H1 (cell line): ENCODE measurements at regions not wholly inside any gene's neighbourhood (a gene's known extent, or its start where the extent isn't known, plus 50 kb on each side); places are given as distances from the start of the nearest gene placed in this dataset.

ENCODE experiments used
- CTCF ChIA-PET: fragments of 300-600 bp; sonication (Branson Sonifier 250); formaldehyde crosslinking; loops from one replicate; lab custom pipeline; 2021; ENCODE audit not compliant: partially characterized antibody; lab: Charles Lee
- POLR2A ChIA-PET: fragments of 300-600 bp; sonication (Branson Sonifier 250); formaldehyde crosslinking; loops from one replicate; lab custom pipeline; 2021; ENCODE audit warnings: inconsistent platforms; ENCODE audit not compliant: partially characterized antibody; lab: Charles Lee
- DNase-seq, 2 experiments: peaks; one replicate each; pipeline versions ENCODE4 v3.0.0 to v3.0.0-alpha.2; 2010 to 2022; ENCODE audit warnings: low spot score in 2 of 2, low read depth in 1 of 2, mixed read lengths in 1 of 2
- FAIRE-seq: peaks from 2 replicates; lab custom pipeline; 2011; peaks lifted over from hg19 to GRCh38; lab: Jason Lieb, UNC
- H2AFZ ChIP-seq: 2 replicates; pipeline ENCODE4 v1.8.1; 2012; ENCODE audit warnings: low read length, inconsistent platforms
- H2AK5ac ChIP-seq: 2 replicates; pipeline ENCODE4 v1.6.1; 2013; ENCODE audit warnings: low read depth, low read length
- H2BK120ac ChIP-seq: replicated peaks from 2 replicates; pipeline ENCODE3; 2013; ENCODE audit warnings: low read depth, low read length, inconsistent platforms
- H2BK12ac ChIP-seq: 2 replicates; pipeline ENCODE4 v1.6.1; 2013; ENCODE audit warnings: low read depth, low read length
- H2BK15ac ChIP-seq: 2 replicates; pipeline ENCODE4 v1.6.1; 2013; ENCODE audit warnings: low read length
- H2BK20ac ChIP-seq: 2 replicates; pipeline ENCODE4 v1.6.1; 2013; ENCODE audit warnings: low read length
- H2BK5ac ChIP-seq: 2 replicates; pipeline ENCODE4 v1.6.1; 2013; ENCODE audit warnings: low read depth, low read length
- H3K14ac ChIP-seq: 2 replicates; pipeline ENCODE4 v1.6.1; 2013; ENCODE audit warnings: inconsistent platforms; ENCODE audit not compliant: insufficient read length
- H3K18ac ChIP-seq: 2 replicates; pipeline ENCODE4 v1.6.1; 2013; ENCODE audit warnings: low read length; ENCODE audit errors: extremely low read depth
- H3K23ac ChIP-seq: 2 replicates; pipeline ENCODE4 v1.6.1; 2013; ENCODE audit warnings: inconsistent platforms; ENCODE audit not compliant: insufficient read length
- H3K23me2 ChIP-seq: 2 replicates; pipeline ENCODE4 v1.6.1; 2013; ENCODE audit warnings: low read depth, low read length
- H3K27ac ChIP-seq: 2 replicates; pipeline ENCODE4 v1.6.1; 2011; ENCODE audit warnings: low read depth, low read length, inconsistent platforms
- H3K27me3 ChIP-seq, 4 experiments: replicated peaks in 1 of 4; 1 replicate in 1 of 4; 2 replicates in 3 of 4; pipeline versions ENCODE4 v1.6.1 to v1.8.1; 2011 to 2013; ENCODE audit warnings: low read length in 3 of 4, mild to moderate bottlenecking in 3 of 4, inconsistent platforms in 2 of 4, mixed read lengths in 2 of 4, moderate library complexity in 1 of 4; ENCODE audit not compliant: control insufficient read depth in 3 of 4, insufficient read depth in 3 of 4; ENCODE audit errors: extremely low read depth in 1 of 4
- H3K36me3 ChIP-seq, 4 experiments: 2 replicates each; pipeline versions ENCODE4 v1.6.1 to v1.8.1; 2011 to 2013; ENCODE audit warnings: mild to moderate bottlenecking in 4 of 4, low read length in 3 of 4, moderate library complexity in 2 of 4, control low read depth in 1 of 4, inconsistent platforms in 1 of 4; ENCODE audit not compliant: insufficient read depth in 4 of 4, control insufficient read depth in 2 of 4
- H3K4ac ChIP-seq: replicated peaks from 2 replicates; pipeline ENCODE3; 2013; ENCODE audit warnings: low read length, low read depth, mixed read lengths, inconsistent platforms; ENCODE audit not compliant: insufficient read length
- H3K4me1 ChIP-seq, 4 experiments: replicated peaks in 1 of 4; 1 replicate in 1 of 4; 2 replicates in 3 of 4; pipeline versions ENCODE4 v1.6.1 to v1.8.1; 2011 to 2013; ENCODE audit warnings: low read length in 3 of 4, inconsistent platforms in 2 of 4, mixed read lengths in 1 of 4; ENCODE audit not compliant: insufficient read depth in 4 of 4, control insufficient read depth in 3 of 4
- H3K4me2 ChIP-seq, 2 experiments: 2 replicates each; pipeline versions ENCODE4 v1.6.1 to v1.8.1; 2011 to 2013; ENCODE audit warnings: low read depth in 2 of 2, low read length in 2 of 2, control low read depth in 1 of 2, inconsistent platforms in 1 of 2, mild to moderate bottlenecking in 1 of 2; ENCODE audit not compliant: insufficient read depth in 1 of 2
- H3K4me3 ChIP-seq, 4 experiments: fragments of 200-600, 300-600 bp in 1 of 4; sonication (generic), shearing (Covaris generic), sonication (Bioruptor Twin) in 1 of 4; 2 replicates each; pipeline versions ENCODE4 v1.5.1 to v1.8.1; 2011 to 2016; ENCODE audit warnings: low read length in 4 of 4, low read depth in 3 of 4, control low read depth in 2 of 4, inconsistent platforms in 2 of 4, mild to moderate bottlenecking in 2 of 4, mixed read lengths in 1 of 4, moderate library complexity in 1 of 4; ENCODE audit not compliant: insufficient read depth in 2 of 4; ENCODE audit errors: extremely low read depth in 1 of 4
- H3K56ac ChIP-seq: replicated peaks from 2 replicates; pipeline ENCODE3; 2013; ENCODE audit warnings: low read depth, mild to moderate bottlenecking, mixed read lengths, low read length, inconsistent platforms; ENCODE audit not compliant: insufficient read length
- H3K79me1 ChIP-seq: 2 replicates; pipeline ENCODE4 v1.6.1; 2013; ENCODE audit warnings: low read depth, low read length, control low read depth
- H3K79me2 ChIP-seq, 2 experiments: 2 replicates each; pipeline versions ENCODE4 v1.6.1 to v1.8.1; 2012 to 2013; ENCODE audit warnings: low read length in 2 of 2, mild to moderate bottlenecking in 2 of 2, inconsistent platforms in 1 of 2; ENCODE audit not compliant: insufficient read depth in 2 of 2, control insufficient read depth in 1 of 2
- H3K9ac ChIP-seq, 4 experiments: replicated peaks in 1 of 4; 1 replicate in 1 of 4; 2 replicates in 3 of 4; pipeline versions ENCODE4 v1.6.1 to v1.8.1; 2011 to 2013; ENCODE audit warnings: low read depth in 3 of 4, low read length in 3 of 4, control low read depth in 2 of 4, mild to moderate bottlenecking in 2 of 4, moderate library complexity in 2 of 4, inconsistent platforms in 1 of 4; ENCODE audit errors: extremely low read depth in 1 of 4
- H3K9me3 ChIP-seq, 2 experiments: 2 replicates each; pipeline versions ENCODE4 v1.6.1 to v1.8.1; 2012 to 2013; ENCODE audit warnings: mild to moderate bottlenecking in 2 of 2, moderate library complexity in 2 of 2, control low read depth in 1 of 2, inconsistent platforms in 1 of 2, low read depth in 1 of 2, low read length in 1 of 2, mixed read lengths in 1 of 2; ENCODE audit not compliant: insufficient read depth in 2 of 2
- H4K20me1 ChIP-seq, 2 experiments: replicated peaks in 1 of 2; 2 replicates each; pipeline versions ENCODE3 to v1.8.1; 2011 to 2013; ENCODE audit warnings: inconsistent platforms in 2 of 2, low read length in 2 of 2, mild to moderate bottlenecking in 1 of 2; ENCODE audit not compliant: insufficient read depth in 2 of 2, control insufficient read depth in 1 of 2
- H4K5ac ChIP-seq: 2 replicates; pipeline ENCODE4 v1.6.1; 2013; ENCODE audit warnings: low read length, low read depth, mixed read lengths, inconsistent platforms; ENCODE audit not compliant: insufficient read length
- H4K8ac ChIP-seq: 2 replicates; pipeline ENCODE4 v1.8.0; 2013; ENCODE audit warnings: mild to moderate bottlenecking, moderate library complexity, low read length, inconsistent platforms; ENCODE audit not compliant: insufficient read depth; ENCODE audit errors: extremely low read depth
- H4K91ac ChIP-seq: replicated peaks from 2 replicates; pipeline ENCODE3; 2013; ENCODE audit warnings: low read length, mixed read lengths, inconsistent platforms; ENCODE audit not compliant: insufficient read length
- ATF2 ChIP-seq: IDR thresholded peaks from 2 replicates; pipeline ENCODE4 v1.6.1; 2012; ENCODE audit warnings: low read length, inconsistent platforms
- EGR1 ChIP-seq: IDR thresholded peaks from 2 replicates; pipeline ENCODE4 v1.6.1; 2011; ENCODE audit warnings: low read depth, low read length, borderline replicate concordance
- NANOG ChIP-seq: IDR thresholded peaks from 2 replicates; pipeline ENCODE4 v1.6.1; 2011; ENCODE audit warnings: low read length, low read depth, mild to moderate bottlenecking, inconsistent platforms; ENCODE audit not compliant: insufficient read depth, poor library complexity, severe bottlenecking
- RFX5 ChIP-seq: IDR thresholded peaks from 2 replicates; pipeline ENCODE4 v1.6.1; 2011; ENCODE audit warnings: low read depth, low read length, improper control_type of control experiment, borderline replicate concordance
- TAF7 ChIP-seq: optimal IDR thresholded peaks from 2 replicates; pipeline ENCODE3; 2011; ENCODE audit warnings: low read depth, mild to moderate bottlenecking, inconsistent platforms, low read length, moderate library complexity, borderline replicate concordance
- TEAD4 ChIP-seq: IDR thresholded peaks from 2 replicates; pipeline ENCODE4 v1.6.1; 2012; ENCODE audit warnings: low read depth, low read length, inconsistent platforms, mixed read lengths
- YY1 ChIP-seq: IDR thresholded peaks from 2 replicates; pipeline ENCODE4 v1.6.1; 2011; ENCODE audit warnings: low read depth, mild to moderate bottlenecking, low read length
- WGBS, 2 experiments: shearing (Covaris generic) in 1 of 2; methylation state at CpG; one replicate each; pipeline versions ENCODE4 v1.1.6 to v1.1.7; 2013 to 2015; ENCODE audit warnings: low lambda C conversion rate in 2 of 2, mixed read lengths in 2 of 2, inconsistent platforms in 1 of 2, low coverage in 1 of 2, missing lambda C conversion rate in 1 of 2; ENCODE audit not compliant: insufficient replicate concordance in 2 of 2, insufficient coverage in 1 of 2, insufficient read length in 1 of 2; ENCODE audit errors: extremely low coverage in 1 of 2, missing lambda C conversion rate in 1 of 2; 5-methylcytosine and 5-hydroxymethylcytosine counted together

- Histone ChIP-seq H3K4ac (no peak overlapping the region), H3K4me2 (no peak overlapping the region), H3K4me3 (no peak overlapping the region), H4K5ac (no peak overlapping the region), H2BK120ac (no peak overlapping the region), H3K79me1 (no peaks in the 10 kb centered on the region), H4K91ac (no peak overlapping the region), H3K27ac (no peak overlapping the region), H3K79me2 (no peaks in the 10 kb centered on the region), H4K20me1 (no peaks in the 10 kb centered on the region), H3K23me2 (no peaks in the 10 kb centered on the region), H3K18ac (no peak overlapping the region), H3K9ac (no peak overlapping the region), H3K27me3 (no peaks in the 10 kb centered on the region), H2AK5ac (no peak overlapping the region), H2BK5ac (no peak overlapping the region), H4K8ac (no peak overlapping the region), H2BK12ac (no peak overlapping the region), H3K36me3 (no peaks in the 10 kb centered on the region), H3K23ac (no peak overlapping the region), H2BK15ac (no peak overlapping the region), H3K14ac (no peak overlapping the region), H2AFZ (no peak overlapping the region), H2BK20ac (no peak overlapping the region), H3K56ac (no peak overlapping the region), H3K4me1 (no peaks in the 10 kb centered on the region; a peak in 2 of 7 replicates), H3K9me3 (no peaks in the 10 kb centered on the region)
- POLR2A ChIA-PET = no interaction called here
- FAIRE-seq = no peak
- WGBS, 2 experiments = 76% methylated on average over 8 of the region's 8 CpGs; no CpG with 5 or more reads in 1 of the 2 experiments
- no peak for DNase-seq
- CTCF ChIA-PET = no interaction called here
- TF ChIP-seq TAF7 (no peak), NANOG (no peak), ATF2 (no peak), RFX5 (no peak), TEAD4 (no peak), EGR1 (no peak), YY1 (no peak)
Measured at GRCh38 chr9:88234114-88234513, 95.8 kb upstream of the SPATA31C2 start.
